NCI-H460 (cell line): ENCODE measurements at regions not wholly inside any gene's neighbourhood (a gene's known extent, or its start where the extent isn't known, plus 50 kb on each side); places are given as distances from the start of the nearest gene placed in this dataset.

Experiments
- DNase-seq: peaks from one replicate; pipeline ENCODE4 v3.0.0-alpha.2; 2016; ENCODE audit warnings: low read depth; ENCODE audit errors: extremely low read depth

GRCh38 chr9:126216826-126217225, 109.8 kb upstream of the MVB12B start:
- DNase-seq = no peak

- no peak for DNase-seq
Measured at GRCh38 chr9:126217250-126217653, 109.4 kb upstream of the MVB12B start.

- no peak for DNase-seq
Measured at GRCh38 chr9:126217797-126218196, 108.8 kb upstream of the MVB12B start.

GRCh38 chr9:126218359-126219125, 108.1 kb upstream of the MVB12B start:
- no peak for DNase-seq

- DNase-seq = no peak
Measured at GRCh38 chr9:126219166-126219565, 107.5 kb upstream of the MVB12B start.

- DNase-seq = no peak
Measured at GRCh38 chr9:126219648-126220063, 107.0 kb upstream of the MVB12B start.

- DNase-seq = no peak
Measured at GRCh38 chr9:126221480-126221879, 105.1 kb upstream of the MVB12B start.

GRCh38 chr9:126222363-126222834, 104.2 kb upstream of the MVB12B start:
- DNase-seq = no peak

GRCh38 chr9:126222835-126223431, 103.7 kb upstream of the MVB12B start:
- no peak for DNase-seq

GRCh38 chr9:126223798-126224531, 102.7 kb upstream of the MVB12B start:
- no peak for DNase-seq

GRCh38 chr9:126225611-126226609, 100.7 kb upstream of the MVB12B start:
- no peak for DNase-seq

- DNase-seq = no peak
Measured at GRCh38 chr9:126226991-126227936, 99.4 kb upstream of the MVB12B start.

- no peak for DNase-seq
Measured at GRCh38 chr9:126228111-126228780, 98.4 kb upstream of the MVB12B start.

- DNase-seq = peak; percentile 71
Measured at GRCh38 chr9:126228781-126229444, 97.7 kb upstream of the MVB12B start.

- no peak for DNase-seq
Measured at GRCh38 chr9:126229501-126229900, 97.1 kb upstream of the MVB12B start.

GRCh38 chr9:126230692-126231091, 95.9 kb upstream of the MVB12B start:
- no peak for DNase-seq

- no peak for DNase-seq
Measured at GRCh38 chr9:126232461-126232860, 94.2 kb upstream of the MVB12B start.

- DNase-seq = no peak
Measured at GRCh38 chr9:126233175-126233574, 93.5 kb upstream of the MVB12B start.
